B cell (primary cell): ENCODE measurements at regions not wholly inside any gene's neighbourhood (a gene's known extent, or its start where the extent isn't known, plus 50 kb on each side); places are given as distances from the start of the nearest gene placed in this dataset.
"Not testable (repeated sequence)": the region's sequence is repeated elsewhere in the genome, so short reads cannot be mapped to it uniquely, and the experiment has no call there.

Source experiments
- ATAC-seq: fragments of 200-7000 bp; cut with Tn5 transposase; one replicate; pipeline ENCODE4 v1.10.0; 2021; ENCODE audit warnings: low read depth, mild to moderate bottlenecking, moderate number of reproducible peaks, moderate library complexity
- CTCF ChIA-PET: fragments of 350-600 bp; sonication (Branson Sonifier 250); formaldehyde crosslinking; loops from one replicate; lab custom pipeline; 2021; ENCODE audit warnings: antibody characterized with exemption, inconsistent platforms; lab: Charles Lee
- POLR2A ChIA-PET: fragments of 350-600 bp; sonication (Branson Sonifier 250); formaldehyde crosslinking; loops from one replicate; lab custom pipeline; 2021; ENCODE audit warnings: antibody characterized with exemption; lab: Charles Lee
- DNase-seq: peaks from one replicate; pipeline ENCODE4 v3.0.0; 2013
- H2AFZ ChIP-seq: 2 replicates; pipeline ENCODE4 v1.6.1; 2012; ENCODE audit warnings: mild to moderate bottlenecking, low read depth, low read length; ENCODE audit not compliant: insufficient read depth, poor library complexity, severe bottlenecking
- H3K27ac ChIP-seq, 2 donors: 1 replicate in 1 of 2; 2 replicates in 1 of 2; pipeline ENCODE4 v1.5.1; 2012 to 2013; ENCODE audit warnings: low read length in 2 of 2, mild to moderate bottlenecking in 2 of 2, moderate library complexity in 1 of 2
- H3K27me3 ChIP-seq, 4 experiments: fragments of 200-600 bp in 1 of 4; sonication (generic) in 1 of 4; replicated peaks in 1 of 4; 1 replicate in 2 of 4; 2 replicates in 2 of 4; pipeline versions ENCODE4 v1.6.1 to v1.7.0; 2013 to 2016; ENCODE audit warnings: low read length in 3 of 4, mild to moderate bottlenecking in 2 of 4, mixed read lengths in 1 of 4, moderate library complexity in 1 of 4; ENCODE audit not compliant: insufficient read depth in 4 of 4, control insufficient read depth in 3 of 4; ENCODE audit errors: control extremely low read depth in 1 of 4
- H3K36me3 ChIP-seq, 2 experiments: replicated peaks in 1 of 2; 1 replicate in 1 of 2; 2 replicates in 1 of 2; pipeline versions ENCODE4 v1.6.1 to v1.7.1; 2013; ENCODE audit warnings: low read length in 1 of 2; ENCODE audit not compliant: insufficient read depth in 2 of 2, control insufficient read depth in 1 of 2; ENCODE audit errors: control extremely low read depth in 1 of 2, extremely low read depth in 1 of 2
- H3K4me1 ChIP-seq, 2 donors: fragments of 200-600 bp in 1 of 2; sonication (generic) in 1 of 2; 1 replicate in 1 of 2; 2 replicates in 1 of 2; pipeline versions ENCODE4 v1.5.1 to v1.6.1; 2013 to 2017; ENCODE audit warnings: low read length in 2 of 2; ENCODE audit not compliant: control insufficient read depth in 2 of 2, insufficient read depth in 2 of 2
- H3K4me2 ChIP-seq: replicated peaks from 2 replicates; pipeline ENCODE3; 2012; ENCODE audit warnings: mild to moderate bottlenecking, low read depth, low read length; ENCODE audit not compliant: poor library complexity, severe bottlenecking
- H3K4me3 ChIP-seq, 5 experiments: fragments of 200-600 bp in 1 of 5; sonication (generic) in 1 of 5; 1 replicate in 3 of 5; 2 replicates in 2 of 5; pipeline versions ENCODE4 v1.5.1 to v1.7.0; 2011 to 2016; ENCODE audit warnings: low read length in 4 of 5, mild to moderate bottlenecking in 4 of 5, low read depth in 2 of 5, control low read depth in 1 of 5, moderate library complexity in 1 of 5; ENCODE audit not compliant: insufficient read depth in 1 of 5; ENCODE audit errors: control extremely low read depth in 1 of 5, extremely low read depth in 1 of 5
- H3K79me2 ChIP-seq: fragments of 200-600 bp; sonication (generic); one replicate; pipeline ENCODE4 v1.6.0; 2016; ENCODE audit warnings: low read length; ENCODE audit not compliant: control insufficient read depth, insufficient read depth
- H3K9ac ChIP-seq: fragments of 200-600 bp; sonication (generic); 2 replicates; pipeline ENCODE4 v1.6.1; 2017; ENCODE audit warnings: mild to moderate bottlenecking, low read length, moderate library complexity
- H3K9me3 ChIP-seq, 3 donors: one replicate each; pipeline versions ENCODE4 v1.6.1 to v1.7.1; 2013; ENCODE audit warnings: low read length in 2 of 3; ENCODE audit not compliant: control insufficient read depth in 2 of 3, insufficient read depth in 1 of 3; ENCODE audit errors: control extremely low read depth in 1 of 3
- H4K20me1 ChIP-seq: 2 replicates; pipeline ENCODE4 v1.6.0; 2012; ENCODE audit warnings: mild to moderate bottlenecking, low read length; ENCODE audit not compliant: insufficient read depth, control insufficient read depth, poor library complexity, severe bottlenecking
- H3K27ac Mint-ChIP-seq: one replicate; pipeline ENCODE4 v1.8.0; 2021; ENCODE audit warnings: mixed read lengths
- H3K27me3 Mint-ChIP-seq: one replicate; pipeline ENCODE4 v1.8.0; 2021; ENCODE audit warnings: mixed read lengths
- H3K4me1 Mint-ChIP-seq: one replicate; pipeline ENCODE4 v1.8.0; 2021; ENCODE audit warnings: mixed read lengths
- H3K4me3 Mint-ChIP-seq: one replicate; pipeline ENCODE4 v1.8.0; 2021; ENCODE audit warnings: mixed read lengths
- H3K9me3 Mint-ChIP-seq: one replicate; pipeline ENCODE4 v1.8.0; 2022; ENCODE audit warnings: mixed read lengths; ENCODE audit not compliant: insufficient read depth
- CTCF ChIP-seq: fragments of 200-600 bp; IDR thresholded peaks from one replicate; pipeline ENCODE4 v1.8.0; 2022; ENCODE audit warnings: antibody characterized with exemption, mild to moderate bottlenecking
- EZH2 ChIP-seq: IDR thresholded peaks from 2 replicates; pipeline ENCODE4 v1.6.1; 2012; ENCODE audit warnings: borderline replicate concordance, low read depth, mild to moderate bottlenecking, moderate library complexity, low read length; ENCODE audit not compliant: insufficient read depth, poor library complexity, severe bottlenecking
- WGBS: methylation state at CpG from one replicate; pipeline ENCODE4 v1.1.5; 2013; ENCODE audit warnings: missing lambda C conversion rate; ENCODE audit not compliant: insufficient coverage; 5-methylcytosine and 5-hydroxymethylcytosine counted together
- intact Hi-C: fragments of 100-400 bp; cut with micrococcal nuclease; formaldehyde crosslinking; loops from one replicate; pipeline ENCODE4 v1.10.0; 2022

GRCh38 chr6:115859577-115859976 is 201.1 kb downstream of the FRK start:
- CTCF ChIA-PET, POLR2A ChIA-PET, H3K4me1 Mint-ChIP-seq, H3K27me3 ChIP-seq, H3K9me3 Mint-ChIP-seq, H3K4me3 ChIP-seq, ATAC-seq, H3K4me3 Mint-ChIP-seq, DNase-seq, H3K9me3 ChIP-seq, H4K20me1 ChIP-seq, H3K79me2 ChIP-seq, H3K9ac ChIP-seq, H2AFZ ChIP-seq, H3K27ac Mint-ChIP-seq, H3K27ac ChIP-seq, H3K27me3 Mint-ChIP-seq, H3K4me1 ChIP-seq, intact Hi-C loops, H3K36me3 ChIP-seq, H3K4me2 ChIP-seq: not testable (repeated sequence)
- WGBS, result no CpG with 5 or more reads among the region's 2 CpGs

GRCh38 chr6:115854866-115855665 is 205.6 kb downstream of the FRK start:
- TF ChIP-seq CTCF (no peak), EZH2 (no peak)
- H3K4me1 ChIP-seq, result no peaks in the 10 kb centered on the region
- no peaks in the 10 kb centered on the region for H3K4me1 Mint-ChIP-seq
- H3K4me3 Mint-ChIP-seq, result no peak overlapping the region
- no peaks in the 10 kb centered on the region for H3K36me3 ChIP-seq
- no peak overlapping the region for H3K27ac Mint-ChIP-seq
- 95% methylated on average over 34 of the region's 34 CpGs for WGBS
- no peaks in the 10 kb centered on the region for H3K27me3 Mint-ChIP-seq
- H3K4me2 ChIP-seq, result no peak overlapping the region
- POLR2A ChIA-PET, result no interaction called here
- H3K27me3 ChIP-seq, result no peaks in the 10 kb centered on the region
- H3K4me3 ChIP-seq, result no peak overlapping the region
- H3K9me3 ChIP-seq, result peaks cover 0 to 11% (median 0%) of the 10 kb centered on the region in 3 donors
- H3K9me3 Mint-ChIP-seq, result peaks cover 7% of the 10 kb centered on the region
- H3K79me2 ChIP-seq, result no peaks in the 10 kb centered on the region
- no peak overlapping the region for H2AFZ ChIP-seq
- H4K20me1 ChIP-seq, result no peaks in the 10 kb centered on the region
- no peak for ATAC-seq
- DNase-seq, result no peak
- CTCF ChIA-PET, result no interaction called here
- intact Hi-C loops, result no loop called here
- no peak overlapping the region for H3K9ac ChIP-seq
- H3K27ac ChIP-seq, result no peak overlapping the region
